Fibroblast of lung (primary cell): ENCODE measurements at regions not wholly inside any gene's neighbourhood (a gene's known extent, or its start where the extent isn't known, plus 50 kb on each side); places are given as distances from the start of the nearest gene placed in this dataset.

Source experiments
- DNase-seq, 2 donors: peaks; one replicate each; pipeline versions ENCODE4 v3.0.0 to v3.0.0-alpha.2; 2010; ENCODE audit warnings: low read depth in 2 of 2
- H2AFZ ChIP-seq: 2 replicates; pipeline ENCODE4 v1.5.1; 2012; ENCODE audit warnings: low read length, control low read depth, inconsistent platforms
- H3K27ac ChIP-seq: 2 replicates; pipeline ENCODE4 v1.5.1; 2011; ENCODE audit warnings: low read length, control low read depth; ENCODE audit not compliant: insufficient read depth
- H3K27me3 ChIP-seq: 2 replicates; pipeline ENCODE4 v1.5.1; 2011; ENCODE audit warnings: mild to moderate bottlenecking, low read length; ENCODE audit not compliant: control insufficient read depth, insufficient read depth
- H3K36me3 ChIP-seq: 2 replicates; pipeline ENCODE4 v1.5.1; 2011; ENCODE audit warnings: low read length; ENCODE audit not compliant: control insufficient read depth, insufficient read depth
- H3K4me1 ChIP-seq: 2 replicates; pipeline ENCODE4 v1.5.1; 2011; ENCODE audit warnings: low read length; ENCODE audit not compliant: control insufficient read depth, insufficient read depth; ENCODE audit errors: extremely low read depth
- H3K4me2 ChIP-seq: 2 replicates; pipeline ENCODE4 v1.5.1; 2011; ENCODE audit warnings: low read length, control low read depth; ENCODE audit not compliant: insufficient read depth; ENCODE audit errors: extremely low read depth
- H3K4me3 ChIP-seq, 4 experiments: fragments of 200-600 bp in 1 of 4; sonication (generic) in 1 of 4; replicated peaks in 1 of 4; 2 replicates each; pipeline ENCODE4 v1.5.1; 2011 to 2016; ENCODE audit warnings: low read length in 4 of 4, low read depth in 3 of 4, mild to moderate bottlenecking in 3 of 4, control low read depth in 2 of 4, inconsistent platforms in 1 of 4, mixed read lengths in 1 of 4; ENCODE audit not compliant: insufficient read depth in 1 of 4; ENCODE audit errors: control extremely low read depth in 1 of 4
- H3K79me2 ChIP-seq: 2 replicates; pipeline ENCODE4 v1.5.1; 2012; ENCODE audit warnings: mild to moderate bottlenecking, low read length, inconsistent platforms; ENCODE audit not compliant: control insufficient read depth, insufficient read depth
- H3K9ac ChIP-seq: 2 replicates; pipeline ENCODE4 v1.5.1; 2011; ENCODE audit warnings: mild to moderate bottlenecking, low read length, control low read depth; ENCODE audit not compliant: insufficient read depth
- H3K9me3 ChIP-seq: 2 replicates; pipeline ENCODE4 v1.5.1; 2012; ENCODE audit warnings: low read depth, low read length; ENCODE audit not compliant: control insufficient read depth, insufficient read depth
- H4K20me1 ChIP-seq: 2 replicates; pipeline ENCODE4 v1.5.1; 2011; ENCODE audit warnings: low read length; ENCODE audit not compliant: control insufficient read depth, insufficient read depth; ENCODE audit errors: extremely low read depth
- EZH2 ChIP-seq: IDR thresholded peaks from 2 replicates; pipeline ENCODE4 v1.5.1; 2012; ENCODE audit warnings: low read length, control low read depth, mild to moderate bottlenecking; ENCODE audit errors: missing control alignments
- TF ChIP-seq, protein P1 (sequence below), 2 donors: IDR thresholded peaks in 1 of 2; conservative IDR thresholded peaks in 1 of 2; 1 replicate in 1 of 2; 2 replicates in 1 of 2; pipeline ENCODE4 v1.5.1; 2011 to 2012; ENCODE audit warnings: low read length in 2 of 2, control low read depth in 1 of 2, inconsistent platforms in 1 of 2, low read depth in 1 of 2, mild to moderate bottlenecking in 1 of 2

DNA sequence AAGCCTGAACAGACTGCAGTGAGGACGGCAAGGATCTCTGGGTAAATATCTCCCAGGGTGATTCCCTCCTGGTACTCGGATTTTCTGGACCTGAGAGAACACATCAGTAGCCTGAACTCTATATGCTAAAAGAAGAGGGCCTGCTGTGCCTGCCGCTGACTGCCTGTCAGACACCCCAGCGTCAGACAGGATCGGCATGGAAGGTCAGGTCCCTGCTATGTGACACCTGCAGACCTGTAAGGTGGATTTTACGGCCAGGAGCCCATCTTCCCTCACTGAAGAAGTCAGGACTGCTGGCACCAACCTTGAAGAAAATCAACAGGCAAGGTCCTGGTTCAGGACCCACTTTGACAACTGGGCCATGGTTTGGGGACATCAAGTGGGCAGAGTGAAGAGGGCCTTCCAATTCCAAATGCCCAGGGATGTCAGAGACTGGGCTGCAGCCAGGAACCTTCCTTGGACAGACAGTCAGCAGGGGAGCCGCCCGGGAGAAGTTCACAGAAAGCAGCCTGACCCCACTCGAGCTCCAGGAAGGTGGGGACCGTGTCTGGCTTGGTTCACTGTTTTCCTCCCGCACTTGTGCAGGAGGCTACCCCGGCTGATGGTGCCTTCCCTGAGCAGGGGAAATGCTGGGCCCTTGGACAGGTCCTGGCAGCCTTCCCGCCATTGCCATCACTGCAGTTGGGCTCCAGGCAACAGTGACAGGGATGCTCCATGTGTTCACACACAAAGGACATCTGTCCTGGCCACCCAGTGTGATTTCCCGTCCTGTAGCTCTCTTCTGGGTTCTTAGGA lies 91.8 kb upstream of the LANCL2 start:
- no peak for DNase-seq
- Histone ChIP-seq H3K4me1 (no peaks in the 10 kb centered on the region), H2AFZ (no peak overlapping the region), H3K27ac (no peak overlapping the region), H3K4me3 (no peak overlapping the region), H3K27me3 (peaks cover 26% of the 10 kb centered on the region), H3K36me3 (no peaks in the 10 kb centered on the region), H4K20me1 (no peaks in the 10 kb centered on the region), H3K9me3 (no peaks in the 10 kb centered on the region), H3K79me2 (no peaks in the 10 kb centered on the region), H3K4me2 (no peak overlapping the region), H3K9ac (no peak overlapping the region)
- TF ChIP-seq, protein P1, sequence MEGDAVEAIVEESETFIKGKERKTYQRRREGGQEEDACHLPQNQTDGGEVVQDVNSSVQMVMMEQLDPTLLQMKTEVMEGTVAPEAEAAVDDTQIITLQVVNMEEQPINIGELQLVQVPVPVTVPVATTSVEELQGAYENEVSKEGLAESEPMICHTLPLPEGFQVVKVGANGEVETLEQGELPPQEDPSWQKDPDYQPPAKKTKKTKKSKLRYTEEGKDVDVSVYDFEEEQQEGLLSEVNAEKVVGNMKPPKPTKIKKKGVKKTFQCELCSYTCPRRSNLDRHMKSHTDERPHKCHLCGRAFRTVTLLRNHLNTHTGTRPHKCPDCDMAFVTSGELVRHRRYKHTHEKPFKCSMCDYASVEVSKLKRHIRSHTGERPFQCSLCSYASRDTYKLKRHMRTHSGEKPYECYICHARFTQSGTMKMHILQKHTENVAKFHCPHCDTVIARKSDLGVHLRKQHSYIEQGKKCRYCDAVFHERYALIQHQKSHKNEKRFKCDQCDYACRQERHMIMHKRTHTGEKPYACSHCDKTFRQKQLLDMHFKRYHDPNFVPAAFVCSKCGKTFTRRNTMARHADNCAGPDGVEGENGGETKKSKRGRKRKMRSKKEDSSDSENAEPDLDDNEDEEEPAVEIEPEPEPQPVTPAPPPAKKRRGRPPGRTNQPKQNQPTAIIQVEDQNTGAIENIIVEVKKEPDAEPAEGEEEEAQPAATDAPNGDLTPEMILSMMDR (conservative IDR thresholded peaks at IDR 0.05 in 1 of 2, IDR thresholded peaks at IDR 0.05 in 1 of 2; ENCODE audit: low read depth in 1 of 2, low read length in 2 of 2): no peak
- no peak for TF ChIP-seq EZH2

DNA sequence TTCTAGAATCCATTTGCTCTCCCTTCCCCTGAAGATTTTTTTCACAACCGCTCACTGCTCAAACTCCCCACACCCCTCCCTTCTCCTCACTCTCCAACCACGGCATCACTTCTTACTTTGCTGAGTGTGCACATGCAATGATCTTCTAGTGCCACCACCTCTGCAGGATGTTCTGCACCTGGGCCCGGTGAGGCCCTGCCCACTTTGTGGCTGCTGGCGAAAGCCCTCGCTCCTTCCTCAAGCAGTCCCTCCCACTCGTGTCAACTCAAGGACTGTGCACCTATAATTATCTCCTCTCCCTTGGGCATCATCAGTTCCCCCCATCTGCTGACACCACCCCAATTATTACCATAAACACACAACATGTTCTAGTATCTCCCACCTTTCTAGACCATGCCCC lies 91.0 kb upstream of the LANCL2 start:
- Histone ChIP-seq H3K27me3 (peaks cover 23% of the 10 kb centered on the region), H2AFZ (no peak overlapping the region), H3K4me2 (no peak overlapping the region), H4K20me1 (no peaks in the 10 kb centered on the region), H3K36me3 (no peaks in the 10 kb centered on the region), H3K79me2 (no peaks in the 10 kb centered on the region), H3K9ac (no peak overlapping the region), H3K27ac (no peak overlapping the region), H3K4me3 (no peak overlapping the region), H3K9me3 (no peaks in the 10 kb centered on the region), H3K4me1 (no peaks in the 10 kb centered on the region)
- no peak for TF ChIP-seq EZH2
- TF ChIP-seq, protein P1 (conservative IDR thresholded peaks at IDR 0.05 in 1 of 2, IDR thresholded peaks at IDR 0.05 in 1 of 2; ENCODE audit: low read depth in 1 of 2, low read length in 2 of 2): no peak
- no peak for DNase-seq

DNA sequence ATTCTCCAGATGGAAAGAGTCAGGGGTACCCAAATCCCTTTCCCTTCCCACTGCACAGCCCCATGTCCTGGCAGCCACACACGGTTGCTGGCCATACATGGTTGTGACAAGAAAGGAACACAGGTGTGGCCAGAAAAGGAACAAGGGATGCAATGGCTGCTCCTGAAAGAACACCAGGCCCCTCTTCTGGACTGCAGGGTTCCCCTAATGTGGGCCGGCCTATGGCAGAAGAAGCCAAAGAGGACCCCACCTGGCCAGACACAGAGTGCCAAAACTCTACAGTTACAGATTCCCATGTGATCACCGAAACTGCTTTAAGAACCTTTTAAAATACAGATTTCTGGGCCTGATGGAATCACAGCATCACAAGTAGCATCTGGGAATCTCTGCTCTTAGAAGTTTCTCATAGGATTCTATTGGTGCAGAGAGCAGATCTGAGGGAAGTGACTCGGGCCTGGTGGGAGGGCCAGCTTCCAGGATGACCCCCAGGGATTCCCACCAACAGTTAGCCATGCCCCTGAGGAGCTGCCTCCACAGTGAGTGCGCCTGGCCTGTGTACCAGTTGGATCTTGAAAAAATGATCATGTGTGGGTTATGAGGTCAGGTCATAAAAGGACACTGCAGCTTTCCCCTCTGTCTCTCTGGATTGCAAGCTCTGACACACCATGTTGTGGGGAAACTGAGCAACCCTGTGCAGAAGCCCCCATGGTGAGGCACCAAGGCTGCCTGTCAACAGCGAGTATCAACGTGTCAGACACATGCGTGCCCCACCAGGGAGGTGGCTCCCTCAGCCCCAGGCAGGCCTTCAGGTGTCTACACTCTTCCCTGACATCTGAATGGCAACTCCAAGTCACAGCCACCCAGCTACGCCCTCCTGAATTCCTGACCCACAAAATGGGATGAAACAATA lies 89.6 kb upstream of the LANCL2 start:
- Histone ChIP-seq H3K9ac (no peak overlapping the region), H3K4me1 (no peaks in the 10 kb centered on the region), H3K9me3 (no peaks in the 10 kb centered on the region), H2AFZ (no peak overlapping the region), H4K20me1 (no peaks in the 10 kb centered on the region), H3K4me3 (no peak overlapping the region), H3K36me3 (no peaks in the 10 kb centered on the region), H3K27ac (no peak overlapping the region), H3K4me2 (no peak overlapping the region), H3K27me3 (peaks cover 23% of the 10 kb centered on the region), H3K79me2 (no peaks in the 10 kb centered on the region)
- no peak for TF ChIP-seq EZH2
- TF ChIP-seq, protein P1 (conservative IDR thresholded peaks at IDR 0.05 in 1 of 2, IDR thresholded peaks at IDR 0.05 in 1 of 2; ENCODE audit: low read depth in 1 of 2, low read length in 2 of 2): no peak
- DNase-seq: no peak
